ENCODE measurements at regions not wholly inside any gene's neighbourhood (a gene's known extent, or its start where the extent isn't known, plus 50 kb on each side); places are given as distances from the start of the nearest gene placed in this dataset.

DNA sequence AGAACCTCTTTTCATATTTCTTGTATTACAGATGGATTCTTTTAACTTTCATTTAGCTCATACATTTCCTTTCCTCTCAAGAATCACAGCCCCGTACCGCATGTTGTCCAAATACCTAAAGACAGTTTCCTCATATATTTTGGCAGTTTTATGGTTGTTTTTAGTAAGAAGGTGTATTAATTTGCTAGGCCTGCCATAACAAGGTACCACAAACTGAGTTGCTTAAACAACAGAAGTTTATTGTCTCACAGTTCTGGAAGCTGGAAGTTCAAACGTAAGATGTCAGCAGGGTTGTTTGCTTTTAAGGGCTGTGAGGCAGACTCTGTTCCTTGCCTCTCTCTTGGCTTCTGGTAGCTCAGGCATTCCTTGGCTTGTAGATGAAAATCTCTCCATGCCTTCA is 343.2 kb upstream of the TNP1 start:
- no peaks in the 10 kb centered on the region for H3K27me3 ChIP-seq
- WGBS (ENCODE audit: low lambda C conversion rate, missing lambda C conversion rate), result 83% methylated on average over 3 of the region's 3 CpGs
- H3K9me3 ChIP-seq (ENCODE audit: low read depth), result no peaks in the 10 kb centered on the region
- H4K20me1 ChIP-seq (ENCODE audit: insufficient read depth, poor library complexity, severe bottlenecking), result no peaks in the 10 kb centered on the region
- H3K27ac ChIP-seq, result no peak overlapping the region
- H3K4me2 ChIP-seq, result no peak overlapping the region
- TF ChIP-seq, protein P1, sequence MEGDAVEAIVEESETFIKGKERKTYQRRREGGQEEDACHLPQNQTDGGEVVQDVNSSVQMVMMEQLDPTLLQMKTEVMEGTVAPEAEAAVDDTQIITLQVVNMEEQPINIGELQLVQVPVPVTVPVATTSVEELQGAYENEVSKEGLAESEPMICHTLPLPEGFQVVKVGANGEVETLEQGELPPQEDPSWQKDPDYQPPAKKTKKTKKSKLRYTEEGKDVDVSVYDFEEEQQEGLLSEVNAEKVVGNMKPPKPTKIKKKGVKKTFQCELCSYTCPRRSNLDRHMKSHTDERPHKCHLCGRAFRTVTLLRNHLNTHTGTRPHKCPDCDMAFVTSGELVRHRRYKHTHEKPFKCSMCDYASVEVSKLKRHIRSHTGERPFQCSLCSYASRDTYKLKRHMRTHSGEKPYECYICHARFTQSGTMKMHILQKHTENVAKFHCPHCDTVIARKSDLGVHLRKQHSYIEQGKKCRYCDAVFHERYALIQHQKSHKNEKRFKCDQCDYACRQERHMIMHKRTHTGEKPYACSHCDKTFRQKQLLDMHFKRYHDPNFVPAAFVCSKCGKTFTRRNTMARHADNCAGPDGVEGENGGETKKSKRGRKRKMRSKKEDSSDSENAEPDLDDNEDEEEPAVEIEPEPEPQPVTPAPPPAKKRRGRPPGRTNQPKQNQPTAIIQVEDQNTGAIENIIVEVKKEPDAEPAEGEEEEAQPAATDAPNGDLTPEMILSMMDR (IDR thresholded peaks at IDR 0.05; ENCODE audit: poor library complexity), result no peak
- TF ChIP-seq EZH2 (IDR thresholded peaks at IDR 0.05; ENCODE audit: borderline replicate concordance), result no peak
- TF ChIP-seq EZH2phosphoT487 (IDR thresholded peaks at IDR 0.05; ENCODE audit: low read depth, severe bottlenecking, unreplicated experiment), result no peak
- H3K36me3 ChIP-seq (replicated peaks; ENCODE audit: insufficient read depth, low read depth), result no peaks in the 10 kb centered on the region
- DNase-seq (ENCODE audit: low spot score), result no peak
- no peak overlapping the region for H2AFZ ChIP-seq
- H3K79me2 ChIP-seq, result no peaks in the 10 kb centered on the region
- H3K9me2 ChIP-seq (replicated peaks; ENCODE audit: insufficient read depth), result no peaks in the 10 kb centered on the region
- H3K4me3 ChIP-seq, result no peak overlapping the region
- H3K4me1 ChIP-seq (ENCODE audit: insufficient read depth), result peaks cover 17% of the 10 kb centered on the region

DNA sequence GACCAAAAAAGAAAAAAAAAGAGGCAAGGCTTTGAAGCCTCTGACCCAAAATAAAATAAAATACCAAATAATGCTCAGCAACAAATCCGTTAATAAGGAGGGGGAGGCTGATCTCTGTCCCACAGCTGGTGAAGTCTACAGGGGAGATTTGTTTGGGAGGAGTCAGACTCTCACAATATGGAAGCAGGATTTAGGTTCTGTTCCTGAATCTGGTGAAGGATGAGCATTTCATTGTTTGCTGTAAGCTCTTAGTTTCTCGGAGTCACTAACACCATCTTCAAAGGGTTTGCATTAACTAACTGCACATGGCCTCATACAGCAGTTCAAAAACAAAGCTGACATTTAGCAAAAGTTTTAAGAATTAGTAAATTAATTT is 339.4 kb upstream of the TNP1 start:
- TF ChIP-seq, protein P1 (IDR thresholded peaks at IDR 0.05; ENCODE audit: poor library complexity), result no peak
- no peak for TF ChIP-seq EZH2 (IDR thresholded peaks at IDR 0.05; ENCODE audit: borderline replicate concordance)
- no peak for TF ChIP-seq EZH2phosphoT487 (IDR thresholded peaks at IDR 0.05; ENCODE audit: low read depth, severe bottlenecking, unreplicated experiment)
- H3K36me3 ChIP-seq (replicated peaks; ENCODE audit: insufficient read depth, low read depth), result no peaks in the 10 kb centered on the region
- H3K27ac ChIP-seq, result no peak overlapping the region
- H3K79me2 ChIP-seq, result no peaks in the 10 kb centered on the region
- H3K4me3 ChIP-seq, result no peak overlapping the region
- no peaks in the 10 kb centered on the region for H3K4me1 ChIP-seq (ENCODE audit: insufficient read depth)
- no peak for DNase-seq (ENCODE audit: low spot score)
- H3K4me2 ChIP-seq, result no peak overlapping the region
- no peak overlapping the region for H2AFZ ChIP-seq
- H4K20me1 ChIP-seq (ENCODE audit: insufficient read depth, poor library complexity, severe bottlenecking), result no peaks in the 10 kb centered on the region
- H3K9me2 ChIP-seq (replicated peaks; ENCODE audit: insufficient read depth), result no peaks in the 10 kb centered on the region
- H3K9me3 ChIP-seq (ENCODE audit: low read depth), result no peaks in the 10 kb centered on the region
- WGBS (ENCODE audit: low lambda C conversion rate, missing lambda C conversion rate), result 45% methylated on average over 2 of the region's 2 CpGs
- no peaks in the 10 kb centered on the region for H3K27me3 ChIP-seq

DNA sequence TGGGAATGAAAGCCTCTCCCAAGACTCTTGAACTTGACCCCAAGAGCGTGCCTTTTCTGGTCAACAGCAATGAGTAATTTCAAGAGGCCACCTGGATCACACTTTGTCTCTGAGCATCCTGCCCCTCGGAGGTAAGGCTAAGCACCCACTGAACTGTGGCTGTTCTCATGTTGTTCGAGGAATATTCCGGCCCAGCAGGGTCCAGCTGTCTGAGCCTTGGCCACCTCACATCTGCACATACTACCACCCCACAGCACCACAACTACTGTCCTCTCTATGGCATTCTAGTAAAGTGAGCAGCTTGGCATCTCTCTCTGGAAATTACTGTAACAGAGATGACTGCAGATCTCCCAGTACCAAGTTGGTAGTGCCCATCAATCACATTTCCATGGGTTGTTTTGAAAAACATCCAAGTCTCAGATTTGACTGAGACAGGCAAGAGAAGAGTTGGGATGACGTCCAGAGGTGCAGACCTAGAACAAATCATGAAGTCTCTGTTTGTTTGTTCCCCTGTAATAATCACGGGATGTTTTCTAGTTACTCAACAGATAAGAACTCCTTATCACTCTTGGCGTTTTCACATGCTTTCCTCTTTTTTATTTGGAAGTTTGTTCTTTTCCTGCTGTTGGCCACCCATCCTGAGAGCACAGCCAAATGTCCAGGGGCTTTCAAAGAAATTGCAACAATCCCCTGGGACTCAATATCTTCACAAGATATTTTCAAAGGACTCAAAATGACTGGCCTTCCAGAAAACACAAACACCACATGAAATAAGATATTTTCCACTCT is 336.0 kb upstream of the TNP1 start:
- DNase-seq (ENCODE audit: low spot score), result no peak
- Histone ChIP-seq H3K4me3 (no peak overlapping the region), H3K4me2 (no peak overlapping the region), H3K79me2 (no peaks in the 10 kb centered on the region), H3K9me3 (ENCODE audit: low read depth) (no peaks in the 10 kb centered on the region), H3K27me3 (no peaks in the 10 kb centered on the region), H3K27ac (no peak overlapping the region), H3K36me3 (replicated peaks; ENCODE audit: insufficient read depth, low read depth) (no peaks in the 10 kb centered on the region), H3K4me1 (ENCODE audit: insufficient read depth) (peaks cover 5% of the 10 kb centered on the region), H4K20me1 (ENCODE audit: insufficient read depth, poor library complexity, severe bottlenecking) (no peaks in the 10 kb centered on the region), H2AFZ (no peak overlapping the region), H3K9me2 (replicated peaks; ENCODE audit: insufficient read depth) (no peaks in the 10 kb centered on the region)
- TF ChIP-seq EZH2 (IDR thresholded peaks at IDR 0.05; ENCODE audit: borderline replicate concordance), result no peak
- TF ChIP-seq, protein P1 (IDR thresholded peaks at IDR 0.05; ENCODE audit: poor library complexity), result no peak
- TF ChIP-seq EZH2phosphoT487 (IDR thresholded peaks at IDR 0.05; ENCODE audit: low read depth, severe bottlenecking, unreplicated experiment), result no peak
- 72% methylated on average over 7 of the region's 7 CpGs for WGBS (ENCODE audit: low lambda C conversion rate, missing lambda C conversion rate)
